Colonic mucosa (tissue), 4 donors: ENCODE measurements at regions not wholly inside any gene's neighbourhood (a gene's known extent, or its start where the extent isn't known, plus 50 kb on each side); places are given as distances from the start of the nearest gene placed in this dataset.

Experiments
- DNase-seq: peaks from one replicate; pipeline ENCODE4 v3.0.0-alpha.2; 2020
- H3K27ac ChIP-seq: fragments of 200-600 bp; one replicate; pipeline ENCODE4 v1.8.0; 2021
- H3K27me3 ChIP-seq: fragments of 200-600 bp; one replicate; pipeline ENCODE4 v1.8.0; 2021
- H3K36me3 ChIP-seq: fragments of 200-600 bp; one replicate; pipeline ENCODE4 v1.8.0; 2021
- H3K4me1 ChIP-seq: fragments of 200-600 bp; one replicate; pipeline ENCODE4 v1.8.0; 2021; ENCODE audit warnings: mild to moderate bottlenecking
- H3K4me3 ChIP-seq: fragments of 200-600 bp; one replicate; pipeline ENCODE4 v1.8.0; 2021
- H3K9ac ChIP-seq, 2 donors: one replicate each; pipeline ENCODE4 v1.7.0; 2013; ENCODE audit warnings: control low read depth in 2 of 2, low read depth in 2 of 2, low read length in 2 of 2
- H3K9me3 ChIP-seq: fragments of 200-600 bp; one replicate; pipeline ENCODE4 v1.8.0; 2021
- CTCF ChIP-seq: fragments of 200-600 bp; IDR thresholded peaks from one replicate; pipeline ENCODE4 v1.8.0; 2022; ENCODE audit warnings: antibody characterized with exemption, mild to moderate bottlenecking
- intact Hi-C: fragments of 100-400 bp; cut with DNase I; formaldehyde crosslinking; loops from one replicate; pipeline ENCODE4 v1.14.1; 2022
- donor health status: healthy.
- donor health status: DM: no; HTN: no; CAD: no.
- donor health status: DM: no; HTN: no; CAD: no.

GRCh38 chr14:54039311-54039710 is 82.7 kb upstream of the BMP4 start:
- H3K27me3 ChIP-seq = no peaks in the 10 kb centered on the region
- H3K4me3 ChIP-seq = no peak overlapping the region
- no peaks in the 10 kb centered on the region for H3K9me3 ChIP-seq
- no peak for TF ChIP-seq CTCF
- no peak for DNase-seq
- intact Hi-C loops = no loop called here
- H3K27ac ChIP-seq = no peak overlapping the region
- no peaks in the 10 kb centered on the region for H3K4me1 ChIP-seq
- H3K36me3 ChIP-seq = no peaks in the 10 kb centered on the region
- H3K9ac ChIP-seq = no peak overlapping the region

GRCh38 chr14:54040846-54041245 is 84.2 kb upstream of the BMP4 start:
- intact Hi-C loops = no loop called here

GRCh38 chr14:54046250-54046649 is 89.6 kb upstream of the BMP4 start:
- no peak overlapping the region for H3K9ac ChIP-seq
- no peak for TF ChIP-seq CTCF
- no peaks in the 10 kb centered on the region for H3K27me3 ChIP-seq
- intact Hi-C loops = no loop called here
- H3K27ac ChIP-seq = no peak overlapping the region
- H3K4me3 ChIP-seq = no peak overlapping the region
- H3K9me3 ChIP-seq = no peaks in the 10 kb centered on the region
- H3K4me1 ChIP-seq = no peaks in the 10 kb centered on the region
- DNase-seq = no peak
- no peaks in the 10 kb centered on the region for H3K36me3 ChIP-seq

More at GRCh38 chr14:54040846-54041245, 84.2 kb upstream of the BMP4 start:
- Histone ChIP-seq H3K9ac (no peak overlapping the region), H3K4me3 (no peak overlapping the region), H3K9me3 (no peaks in the 10 kb centered on the region), H3K4me1 (no peaks in the 10 kb centered on the region), H3K27me3 (no peaks in the 10 kb centered on the region), H3K36me3 (no peaks in the 10 kb centered on the region), H3K27ac (no peak overlapping the region)
- no peak for DNase-seq
- no peak for TF ChIP-seq CTCF

GRCh38 chr14:54047645-54048308 is 91.2 kb upstream of the BMP4 start:
- no peaks in the 10 kb centered on the region for H3K27me3 ChIP-seq
- no peak for DNase-seq
- no peak overlapping the region for H3K4me3 ChIP-seq
- TF ChIP-seq CTCF = no peak
- no peaks in the 10 kb centered on the region for H3K4me1 ChIP-seq
- intact Hi-C loops = no loop called here
- H3K9ac ChIP-seq = no peak overlapping the region
- peak overlapping the region; percentile 28 for H3K27ac ChIP-seq
- no peaks in the 10 kb centered on the region for H3K9me3 ChIP-seq
- no peaks in the 10 kb centered on the region for H3K36me3 ChIP-seq

- Histone ChIP-seq H3K4me3 (no peak overlapping the region), H3K9me3 (no peaks in the 10 kb centered on the region), H3K27ac (peak overlapping the region; percentile 28), H3K4me1 (no peaks in the 10 kb centered on the region), H3K9ac (no peak overlapping the region), H3K36me3 (no peaks in the 10 kb centered on the region), H3K27me3 (no peaks in the 10 kb centered on the region)
- DNase-seq = peak; percentile 66
- no peak for TF ChIP-seq CTCF
- intact Hi-C loops = no loop called here
Observed at GRCh38 chr14:54048311-54048710, 91.7 kb upstream of the BMP4 start.
